WTC11 (cell line): ENCODE measurements at regions not wholly inside any gene's neighbourhood (a gene's known extent, or its start where the extent isn't known, plus 50 kb on each side); places are given as distances from the start of the nearest gene placed in this dataset.

Experiments
- ATAC-seq: fragments of 200-7000 bp; cut with Tn5 transposase; 2 replicates; pipeline ENCODE4 v1.10.0; 2021; ENCODE audit warnings: mild to moderate bottlenecking, moderate library complexity
- CTCF ChIA-PET: fragments of 300-600 bp; sonication (Branson Sonifier 250); formaldehyde crosslinking; loops from one replicate; lab custom pipeline; 2021; ENCODE audit warnings: antibody characterized with exemption; lab: Charles Lee
- POLR2A ChIA-PET: fragments of 350-600 bp; sonication (Branson Sonifier 250); formaldehyde crosslinking; loops from one replicate; lab custom pipeline; 2021; ENCODE audit warnings: antibody characterized with exemption; lab: Charles Lee
- DNase-seq: peaks from one replicate; pipeline ENCODE4 v3.0.0; 2021; ENCODE audit warnings: low spot score
- H3K27ac Mint-ChIP-seq: 2 replicates; pipeline ENCODE4 v1.8.0; 2021; ENCODE audit warnings: mixed read lengths
- H3K27me3 Mint-ChIP-seq: 2 replicates; pipeline ENCODE4 v1.8.0; 2021; ENCODE audit warnings: low read depth, mild to moderate bottlenecking, moderate library complexity, mixed read lengths
- H3K36me3 Mint-ChIP-seq: 2 replicates; pipeline ENCODE4 v1.8.0; 2021; ENCODE audit warnings: mixed read lengths
- H3K4me1 Mint-ChIP-seq: 2 replicates; pipeline ENCODE4 v1.8.0; 2022; ENCODE audit warnings: mixed read lengths
- H3K4me3 Mint-ChIP-seq: 2 replicates; pipeline ENCODE4 v1.8.0; 2021; ENCODE audit warnings: mild to moderate bottlenecking, moderate library complexity, mixed read lengths
- H3K9me3 Mint-ChIP-seq: 2 replicates; pipeline ENCODE4 v1.8.0; 2021; ENCODE audit warnings: mixed read lengths
- ATF1 ChIP-seq: sonication (generic); formaldehyde crosslinking; IDR thresholded peaks from 2 replicates; pipeline ENCODE4 v1.8.1; 2023; ENCODE audit warnings: mild to moderate bottlenecking, moderate library complexity, missing genetic modification reagents
- CREM ChIP-seq: sonication (generic); formaldehyde crosslinking; IDR thresholded peaks from 2 replicates; pipeline ENCODE4 v1.8.1; 2022; ENCODE audit warnings: mild to moderate bottlenecking, missing genetic modification reagents, moderate library complexity
- ESRRA ChIP-seq: sonication (generic); formaldehyde crosslinking; IDR thresholded peaks from 2 replicates; pipeline ENCODE4 v1.8.1; 2022; ENCODE audit warnings: mild to moderate bottlenecking, missing genetic modification reagents, borderline replicate concordance
- JAZF1 ChIP-seq: fragments of 250-450 bp; sonication (Bioruptor Pico); IDR thresholded peaks from 2 replicates; pipeline ENCODE4 v1.9.0; 2021; ENCODE audit warnings: moderate library complexity, mild to moderate bottlenecking, inconsistent platforms
- JUN ChIP-seq: sonication (generic); formaldehyde crosslinking; IDR thresholded peaks from 2 replicates; pipeline ENCODE4 v1.8.0; 2023; ENCODE audit warnings: mild to moderate bottlenecking, missing genetic modification reagents
- KAT7 ChIP-seq: sonication (generic); formaldehyde crosslinking; IDR thresholded peaks from 2 replicates; pipeline ENCODE4 v1.8.1; 2023; ENCODE audit warnings: missing genetic modification reagents, mild to moderate bottlenecking, borderline replicate concordance
- NFYB ChIP-seq: sonication (generic); formaldehyde crosslinking; conservative IDR thresholded peaks from 2 replicates; pipeline ENCODE4 v1.8.0; 2022; ENCODE audit warnings: low read depth, missing genetic modification reagents
- NR1H2 ChIP-seq: sonication (generic); formaldehyde crosslinking; IDR thresholded peaks from 2 replicates; pipeline ENCODE4 v1.9.0; 2021; ENCODE audit warnings: mild to moderate bottlenecking, moderate library complexity, missing genetic modification reagents
- SMAD3 ChIP-seq: sonication (generic); formaldehyde crosslinking; IDR thresholded peaks from 2 replicates; pipeline ENCODE4 v1.8.0; 2022; ENCODE audit warnings: missing genetic modification reagents, mild to moderate bottlenecking, borderline replicate concordance
- ZBTB21 ChIP-seq: sonication (generic); formaldehyde crosslinking; IDR thresholded peaks from 2 replicates; pipeline ENCODE4 v1.8.1; 2023; ENCODE audit warnings: mild to moderate bottlenecking, missing genetic modification reagents, borderline replicate concordance
- TF ChIP-seq, protein P1 (sequence below): sonication (generic); formaldehyde crosslinking; IDR thresholded peaks from 2 replicates; pipeline ENCODE4 v1.8.1; 2023; ENCODE audit warnings: mild to moderate bottlenecking, missing genetic modification reagents
- TF ChIP-seq, protein P2 (sequence below): sonication (generic); formaldehyde crosslinking; IDR thresholded peaks from 2 replicates; pipeline ENCODE4 v1.8.0; 2022; ENCODE audit warnings: mild to moderate bottlenecking, missing genetic modification reagents
- TF ChIP-seq, protein P3 (sequence below): sonication (generic); formaldehyde crosslinking; IDR thresholded peaks from 2 replicates; pipeline ENCODE4 v1.8.0; 2022; ENCODE audit warnings: missing genetic modification reagents
- TF ChIP-seq, protein P4 (sequence below): sonication (generic); formaldehyde crosslinking; IDR thresholded peaks from 2 replicates; pipeline ENCODE4 v1.8.0; 2022; ENCODE audit warnings: mild to moderate bottlenecking, missing genetic modification reagents
- TF ChIP-seq, protein P5 (sequence below): sonication (generic); formaldehyde crosslinking; IDR thresholded peaks from 2 replicates; pipeline ENCODE4 v1.8.1; 2023; ENCODE audit warnings: mild to moderate bottlenecking, moderate library complexity, missing genetic modification reagents
- TF ChIP-seq, protein P6 (sequence below): fragments of 250-450 bp; sonication (Bioruptor Pico); IDR thresholded peaks from 2 replicates; pipeline ENCODE4 v1.9.0; 2021; ENCODE audit warnings: mild to moderate bottlenecking
- TF ChIP-seq, protein P7 (sequence below): fragments of 250-450 bp; sonication (Bioruptor Pico); IDR thresholded peaks from 2 replicates; pipeline ENCODE4 v2.1.2; 2022; ENCODE audit warnings: mild to moderate bottlenecking, moderate library complexity
- TF ChIP-seq, protein P8 (sequence below): sonication (generic); formaldehyde crosslinking; IDR thresholded peaks from 2 replicates; pipeline ENCODE4 v1.8.1; 2022; ENCODE audit warnings: mild to moderate bottlenecking, missing genetic modification reagents, moderate library complexity, borderline replicate concordance

DNA sequence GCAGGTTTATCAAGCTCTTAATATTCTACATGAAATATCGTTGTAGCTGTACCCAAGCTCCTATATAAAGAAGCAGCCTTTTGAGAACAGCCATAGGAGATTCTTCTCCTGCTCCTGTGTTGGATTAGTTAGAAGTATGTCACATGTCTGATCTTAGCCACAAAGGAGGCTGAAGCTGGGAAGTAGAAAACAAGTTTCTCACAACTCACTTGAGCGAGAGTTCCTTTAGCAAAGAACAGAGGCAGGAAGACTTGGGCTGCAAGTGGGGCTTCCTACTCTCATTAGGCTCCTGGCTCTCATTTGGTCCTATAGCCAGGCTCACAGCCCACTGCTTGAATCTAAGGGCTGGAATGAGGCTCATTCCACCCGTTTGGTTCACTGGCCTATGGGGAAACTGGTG lies 281.9 kb downstream of the BTG1 start (continued):
- TF ChIP-seq JUN = no peak
- TF ChIP-seq, protein P1, sequence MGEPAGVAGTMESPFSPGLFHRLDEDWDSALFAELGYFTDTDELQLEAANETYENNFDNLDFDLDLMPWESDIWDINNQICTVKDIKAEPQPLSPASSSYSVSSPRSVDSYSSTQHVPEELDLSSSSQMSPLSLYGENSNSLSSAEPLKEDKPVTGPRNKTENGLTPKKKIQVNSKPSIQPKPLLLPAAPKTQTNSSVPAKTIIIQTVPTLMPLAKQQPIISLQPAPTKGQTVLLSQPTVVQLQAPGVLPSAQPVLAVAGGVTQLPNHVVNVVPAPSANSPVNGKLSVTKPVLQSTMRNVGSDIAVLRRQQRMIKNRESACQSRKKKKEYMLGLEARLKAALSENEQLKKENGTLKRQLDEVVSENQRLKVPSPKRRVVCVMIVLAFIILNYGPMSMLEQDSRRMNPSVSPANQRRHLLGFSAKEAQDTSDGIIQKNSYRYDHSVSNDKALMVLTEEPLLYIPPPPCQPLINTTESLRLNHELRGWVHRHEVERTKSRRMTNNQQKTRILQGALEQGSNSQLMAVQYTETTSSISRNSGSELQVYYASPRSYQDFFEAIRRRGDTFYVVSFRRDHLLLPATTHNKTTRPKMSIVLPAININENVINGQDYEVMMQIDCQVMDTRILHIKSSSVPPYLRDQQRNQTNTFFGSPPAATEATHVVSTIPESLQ (CRISPR knock-in tag) = no peak

DNA sequence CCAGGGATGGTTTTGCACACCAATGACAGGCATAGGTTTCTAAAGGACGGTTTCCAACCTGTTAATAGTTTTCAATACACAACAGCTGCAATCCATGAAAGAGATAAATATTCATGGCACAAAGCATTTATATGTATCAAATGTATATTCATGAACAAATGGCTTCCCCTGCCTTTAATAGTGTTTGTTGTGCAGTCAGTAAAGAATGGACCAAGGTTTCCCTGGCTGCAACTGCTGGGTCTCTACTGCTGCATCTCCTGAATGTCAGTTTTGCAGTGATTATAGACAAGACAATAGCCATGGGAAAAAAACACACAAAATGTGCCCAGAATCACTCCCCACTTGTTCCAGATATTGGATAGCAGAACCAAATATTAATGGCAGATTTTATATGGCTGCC lies 284.1 kb downstream of the BTG1 start:
- Mint-ChIP-seq H3K27ac (no peak overlapping the region), H3K27me3 (no peaks in the 10 kb centered on the region), H3K4me1 (no peaks in the 10 kb centered on the region), H3K9me3 (no peaks in the 10 kb centered on the region), H3K36me3 (no peaks in the 10 kb centered on the region), H3K4me3 (no peak overlapping the region)
- DNase-seq (no peak), ATAC-seq (no peak)
- CTCF ChIA-PET = no interaction called here
- POLR2A ChIA-PET = no interaction called here
- no peak for TF ChIP-seq ATF1 (CRISPR knock-in tag)
- no peak for TF ChIP-seq NFYB (CRISPR knock-in tag)
- TF ChIP-seq, protein P2, sequence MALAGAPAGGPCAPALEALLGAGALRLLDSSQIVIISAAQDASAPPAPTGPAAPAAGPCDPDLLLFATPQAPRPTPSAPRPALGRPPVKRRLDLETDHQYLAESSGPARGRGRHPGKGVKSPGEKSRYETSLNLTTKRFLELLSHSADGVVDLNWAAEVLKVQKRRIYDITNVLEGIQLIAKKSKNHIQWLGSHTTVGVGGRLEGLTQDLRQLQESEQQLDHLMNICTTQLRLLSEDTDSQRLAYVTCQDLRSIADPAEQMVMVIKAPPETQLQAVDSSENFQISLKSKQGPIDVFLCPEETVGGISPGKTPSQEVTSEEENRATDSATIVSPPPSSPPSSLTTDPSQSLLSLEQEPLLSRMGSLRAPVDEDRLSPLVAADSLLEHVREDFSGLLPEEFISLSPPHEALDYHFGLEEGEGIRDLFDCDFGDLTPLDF (CRISPR knock-in tag) = no peak
- TF ChIP-seq KAT7 (CRISPR knock-in tag) = no peak
- TF ChIP-seq, protein P3, sequence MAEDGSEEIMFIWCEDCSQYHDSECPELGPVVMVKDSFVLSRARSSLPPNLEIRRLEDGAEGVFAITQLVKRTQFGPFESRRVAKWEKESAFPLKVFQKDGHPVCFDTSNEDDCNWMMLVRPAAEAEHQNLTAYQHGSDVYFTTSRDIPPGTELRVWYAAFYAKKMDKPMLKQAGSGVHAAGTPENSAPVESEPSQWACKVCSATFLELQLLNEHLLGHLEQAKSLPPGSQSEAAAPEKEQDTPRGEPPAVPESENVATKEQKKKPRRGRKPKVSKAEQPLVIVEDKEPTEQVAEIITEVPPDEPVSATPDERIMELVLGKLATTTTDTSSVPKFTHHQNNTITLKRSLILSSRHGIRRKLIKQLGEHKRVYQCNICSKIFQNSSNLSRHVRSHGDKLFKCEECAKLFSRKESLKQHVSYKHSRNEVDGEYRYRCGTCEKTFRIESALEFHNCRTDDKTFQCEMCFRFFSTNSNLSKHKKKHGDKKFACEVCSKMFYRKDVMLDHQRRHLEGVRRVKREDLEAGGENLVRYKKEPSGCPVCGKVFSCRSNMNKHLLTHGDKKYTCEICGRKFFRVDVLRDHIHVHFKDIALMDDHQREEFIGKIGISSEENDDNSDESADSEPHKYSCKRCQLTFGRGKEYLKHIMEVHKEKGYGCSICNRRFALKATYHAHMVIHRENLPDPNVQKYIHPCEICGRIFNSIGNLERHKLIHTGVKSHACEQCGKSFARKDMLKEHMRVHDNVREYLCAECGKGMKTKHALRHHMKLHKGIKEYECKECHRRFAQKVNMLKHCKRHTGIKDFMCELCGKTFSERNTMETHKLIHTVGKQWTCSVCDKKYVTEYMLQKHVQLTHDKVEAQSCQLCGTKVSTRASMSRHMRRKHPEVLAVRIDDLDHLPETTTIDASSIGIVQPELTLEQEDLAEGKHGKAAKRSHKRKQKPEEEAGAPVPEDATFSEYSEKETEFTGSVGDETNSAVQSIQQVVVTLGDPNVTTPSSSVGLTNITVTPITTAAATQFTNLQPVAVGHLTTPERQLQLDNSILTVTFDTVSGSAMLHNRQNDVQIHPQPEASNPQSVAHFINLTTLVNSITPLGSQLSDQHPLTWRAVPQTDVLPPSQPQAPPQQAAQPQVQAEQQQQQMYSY (CRISPR knock-in tag) = no peak
- TF ChIP-seq, protein P4, sequence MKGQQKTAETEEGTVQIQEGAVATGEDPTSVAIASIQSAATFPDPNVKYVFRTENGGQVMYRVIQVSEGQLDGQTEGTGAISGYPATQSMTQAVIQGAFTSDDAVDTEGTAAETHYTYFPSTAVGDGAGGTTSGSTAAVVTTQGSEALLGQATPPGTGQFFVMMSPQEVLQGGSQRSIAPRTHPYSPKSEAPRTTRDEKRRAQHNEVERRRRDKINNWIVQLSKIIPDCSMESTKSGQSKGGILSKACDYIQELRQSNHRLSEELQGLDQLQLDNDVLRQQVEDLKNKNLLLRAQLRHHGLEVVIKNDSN (CRISPR knock-in tag) = no peak
- TF ChIP-seq, protein P5, sequence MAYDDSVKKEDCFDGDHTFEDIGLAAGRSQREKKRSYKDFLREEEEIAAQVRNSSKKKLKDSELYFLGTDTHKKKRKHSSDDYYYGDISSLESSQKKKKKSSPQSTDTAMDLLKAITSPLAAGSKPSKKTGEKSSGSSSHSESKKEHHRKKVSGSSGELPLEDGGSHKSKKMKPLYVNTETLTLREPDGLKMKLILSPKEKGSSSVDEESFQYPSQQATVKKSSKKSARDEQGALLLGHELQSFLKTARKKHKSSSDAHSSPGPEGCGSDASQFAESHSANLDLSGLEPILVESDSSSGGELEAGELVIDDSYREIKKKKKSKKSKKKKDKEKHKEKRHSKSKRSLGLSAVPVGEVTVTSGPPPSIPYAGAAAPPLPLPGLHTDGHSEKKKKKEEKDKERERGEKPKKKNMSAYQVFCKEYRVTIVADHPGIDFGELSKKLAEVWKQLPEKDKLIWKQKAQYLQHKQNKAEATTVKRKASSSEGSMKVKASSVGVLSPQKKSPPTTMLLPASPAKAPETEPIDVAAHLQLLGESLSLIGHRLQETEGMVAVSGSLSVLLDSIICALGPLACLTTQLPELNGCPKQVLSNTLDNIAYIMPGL (CRISPR knock-in tag) = no peak
- TF ChIP-seq, protein P6, sequence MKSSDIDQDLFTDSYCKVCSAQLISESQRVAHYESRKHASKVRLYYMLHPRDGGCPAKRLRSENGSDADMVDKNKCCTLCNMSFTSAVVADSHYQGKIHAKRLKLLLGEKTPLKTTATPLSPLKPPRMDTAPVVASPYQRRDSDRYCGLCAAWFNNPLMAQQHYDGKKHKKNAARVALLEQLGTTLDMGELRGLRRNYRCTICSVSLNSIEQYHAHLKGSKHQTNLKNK = no peak
- no peak for TF ChIP-seq CREM (CRISPR knock-in tag)
- no peak for TF ChIP-seq NR1H2 (CRISPR knock-in tag)

DNA sequence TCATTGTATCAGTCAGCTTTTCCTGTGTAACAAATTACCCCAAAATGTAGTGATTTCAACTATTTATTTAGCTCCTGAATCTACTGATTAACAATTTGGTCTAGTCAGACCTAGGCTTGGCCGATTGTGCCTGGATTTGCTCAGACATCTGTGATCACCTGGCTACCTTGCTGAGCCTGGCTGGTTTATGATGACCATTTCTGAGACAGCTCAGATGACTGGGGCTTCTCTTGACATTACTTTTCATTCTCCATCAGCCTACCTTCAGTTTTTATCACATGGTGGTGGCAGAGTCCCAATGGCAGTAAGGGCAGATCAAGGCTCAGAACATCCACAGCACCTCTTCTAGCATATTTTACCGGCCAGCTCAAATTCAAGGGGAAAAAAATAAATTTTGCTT lies 286.3 kb downstream of the BTG1 start:
- DNase-seq = no peak
- Mint-ChIP-seq H3K27ac (no peak overlapping the region), H3K4me3 (no peak overlapping the region), H3K27me3 (no peaks in the 10 kb centered on the region), H3K9me3 (no peaks in the 10 kb centered on the region), H3K4me1 (0 out of 2 replicates have a peak, but pooled peaks cover 3% of the 10 kb centered on the region), H3K36me3 (no peaks in the 10 kb centered on the region)
- ChIA-PET POLR2A (interaction anchor here (1.1 kb wide), 1 partner anchor 287 kb away, joined by 3 read pairs; the partner anchor contains the start of gene BTG1), CTCF (interaction anchor here (0.6 kb wide), 1 partner anchor 164 kb away, joined by 3 read pairs; no protein-coding TSS in a partner anchor)
- ATAC-seq = no peak
- TF ChIP-seq JAZF1 (CRISPR knock-in tag) (no peak), ZBTB21 (no peak), SMAD3 (CRISPR knock-in tag) (no peak), ESRRA (no peak), NFYB (CRISPR knock-in tag) (no peak)
- TF ChIP-seq, protein P1 (CRISPR knock-in tag) = no peak
- TF ChIP-seq, protein P7, sequence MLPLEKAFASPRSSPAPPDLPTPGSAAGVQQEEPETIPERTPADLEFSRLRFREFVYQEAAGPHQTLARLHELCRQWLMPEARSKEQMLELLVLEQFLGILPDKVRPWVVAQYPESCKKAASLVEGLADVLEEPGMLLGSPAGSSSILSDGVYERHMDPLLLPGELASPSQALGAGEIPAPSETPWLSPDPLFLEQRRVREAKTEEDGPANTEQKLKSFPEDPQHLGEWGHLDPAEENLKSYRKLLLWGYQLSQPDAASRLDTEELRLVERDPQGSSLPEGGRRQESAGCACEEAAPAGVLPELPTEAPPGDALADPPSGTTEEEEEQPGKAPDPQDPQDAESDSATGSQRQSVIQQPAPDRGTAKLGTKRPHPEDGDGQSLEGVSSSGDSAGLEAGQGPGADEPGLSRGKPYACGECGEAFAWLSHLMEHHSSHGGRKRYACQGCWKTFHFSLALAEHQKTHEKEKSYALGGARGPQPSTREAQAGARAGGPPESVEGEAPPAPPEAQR (CRISPR knock-in tag) = no peak
- TF ChIP-seq, protein P8, sequence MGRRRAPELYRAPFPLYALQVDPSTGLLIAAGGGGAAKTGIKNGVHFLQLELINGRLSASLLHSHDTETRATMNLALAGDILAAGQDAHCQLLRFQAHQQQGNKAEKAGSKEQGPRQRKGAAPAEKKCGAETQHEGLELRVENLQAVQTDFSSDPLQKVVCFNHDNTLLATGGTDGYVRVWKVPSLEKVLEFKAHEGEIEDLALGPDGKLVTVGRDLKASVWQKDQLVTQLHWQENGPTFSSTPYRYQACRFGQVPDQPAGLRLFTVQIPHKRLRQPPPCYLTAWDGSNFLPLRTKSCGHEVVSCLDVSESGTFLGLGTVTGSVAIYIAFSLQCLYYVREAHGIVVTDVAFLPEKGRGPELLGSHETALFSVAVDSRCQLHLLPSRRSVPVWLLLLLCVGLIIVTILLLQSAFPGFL (CRISPR knock-in tag) = no peak
